OCI-LY1 (cell line): ENCODE measurements at regions not wholly inside any gene's neighbourhood (a gene's known extent, or its start where the extent isn't known, plus 50 kb on each side); places are given as distances from the start of the nearest gene placed in this dataset.

ENCODE experiments used
- CTCF ChIP-seq: fragments of 200-600 bp; sonication (generic), shearing (Covaris generic); IDR thresholded peaks from 2 replicates; pipeline ENCODE4 v1.5.1; 2017; ENCODE audit warnings: mild to moderate bottlenecking, antibody characterized with exemption, low read length, moderate library complexity, mixed read lengths
- EZH2 ChIP-seq: fragments of 200-600 bp; sonication (generic), shearing (Covaris generic); IDR thresholded peaks from 2 replicates; pipeline ENCODE4 v1.8.0; 2017; ENCODE audit warnings: borderline replicate concordance, mixed run types, mild to moderate bottlenecking, antibody characterized with exemption, low read length, moderate library complexity, mixed read lengths

- no peak for TF ChIP-seq CTCF
- no peak for TF ChIP-seq EZH2
Observed at GRCh38 chr17:69643686-69644085, 229.2 kb downstream of the MAP2K6 start.
